Activated CD4-positive, alpha-beta T cell treated with anti-CD3 and anti-CD28 coated beads for 36 hours (primary cell): ENCODE measurements at regions not wholly inside any gene's neighbourhood (a gene's known extent, or its start where the extent isn't known, plus 50 kb on each side); places are given as distances from the start of the nearest gene placed in this dataset.

Experiments
- ATAC-seq: fragments of 200-7000 bp; cut with Tn5 transposase; one replicate; pipeline ENCODE4 v1.10.0; 2021; ENCODE audit warnings: mild to moderate bottlenecking, moderate library complexity
- CTCF ChIA-PET: fragments of 350-600 bp; sonication (Branson Sonifier 250); formaldehyde crosslinking; loops from one replicate; lab custom pipeline; 2021; ENCODE audit warnings: antibody characterized with exemption; lab: Charles Lee
- POLR2A ChIA-PET: fragments of 350-600 bp; sonication (Branson Sonifier 250); formaldehyde crosslinking; loops from one replicate; lab custom pipeline; 2021; ENCODE audit warnings: antibody characterized with exemption, inconsistent platforms; lab: Charles Lee
- DNase-seq: peaks from one replicate; pipeline ENCODE4 v3.0.0-alpha.2; 2020
- H3K27ac Mint-ChIP-seq: one replicate; pipeline ENCODE4 v1.8.0; 2021; ENCODE audit warnings: mixed read lengths
- H3K27me3 Mint-ChIP-seq: one replicate; pipeline ENCODE4 v1.8.0; 2021; ENCODE audit warnings: mixed read lengths
- H3K36me3 Mint-ChIP-seq: one replicate; pipeline ENCODE4 v1.8.0; 2021; ENCODE audit warnings: low read depth, mixed read lengths
- H3K4me1 Mint-ChIP-seq: one replicate; pipeline ENCODE4 v1.8.0; 2021; ENCODE audit warnings: mixed read lengths
- H3K4me3 Mint-ChIP-seq: one replicate; pipeline ENCODE4 v1.8.0; 2021; ENCODE audit warnings: mild to moderate bottlenecking, moderate library complexity, mixed read lengths
- H3K9me3 Mint-ChIP-seq: one replicate; pipeline ENCODE4 v1.8.0; 2021; ENCODE audit warnings: low read depth, mixed read lengths
- intact Hi-C, 2 experiments: fragments of 100-400 bp; cut with DNase I in 1 of 2; cut with micrococcal nuclease in 1 of 2; formaldehyde crosslinking; loops; one replicate each; pipeline versions ENCODE4 v1.14.2 to v1.15.1; 2022 to 2024; cut with DNase I, micrococcal nuclease

GRCh38 chr11:134636071-134636470, 224.0 kb upstream of the B3GAT1 start:
- ATAC-seq = no peak
- H3K9me3 Mint-ChIP-seq = no peaks in the 10 kb centered on the region
- H3K27ac Mint-ChIP-seq = no peak overlapping the region
- H3K4me3 Mint-ChIP-seq = no peak overlapping the region
- no peaks in the 10 kb centered on the region for H3K4me1 Mint-ChIP-seq
- H3K27me3 Mint-ChIP-seq = peaks cover 2% of the 10 kb centered on the region
- no peak for DNase-seq
- CTCF ChIA-PET = no interaction called here
- intact Hi-C loops = no loop called here
- POLR2A ChIA-PET = no interaction called here
- H3K36me3 Mint-ChIP-seq = no peaks in the 10 kb centered on the region

GRCh38 chr11:134634897-134635831, 223.1 kb upstream of the B3GAT1 start:
- DNase-seq = no peak
- ChIA-PET CTCF (no interaction called here), POLR2A (no interaction called here)
- H3K4me3 Mint-ChIP-seq = no peak overlapping the region
- ATAC-seq = no peak
- H3K27me3 Mint-ChIP-seq = peaks cover under 1% of the 10 kb centered on the region
- intact Hi-C loops = no loop called here
- H3K9me3 Mint-ChIP-seq = no peaks in the 10 kb centered on the region
- H3K4me1 Mint-ChIP-seq = no peaks in the 10 kb centered on the region
- no peaks in the 10 kb centered on the region for H3K36me3 Mint-ChIP-seq
- no peak overlapping the region for H3K27ac Mint-ChIP-seq

GRCh38 chr11:134633276-134633675, 221.2 kb upstream of the B3GAT1 start:
- POLR2A ChIA-PET = no interaction called here
- ATAC-seq = no peak

GRCh38 chr11:134632347-134633119, 220.5 kb upstream of the B3GAT1 start:
- Mint-ChIP-seq H3K4me3 (no peak overlapping the region), H3K9me3 (no peaks in the 10 kb centered on the region), H3K36me3 (no peaks in the 10 kb centered on the region), H3K27me3 (no peaks in the 10 kb centered on the region), H3K4me1 (no peaks in the 10 kb centered on the region), H3K27ac (no peak overlapping the region)
- no peak for ATAC-seq
- ChIA-PET POLR2A (no interaction called here), CTCF (no interaction called here)
- intact Hi-C loops = no loop called here
- DNase-seq = no peak

More at GRCh38 chr11:134633276-134633675, 221.2 kb upstream of the B3GAT1 start:
- no peaks in the 10 kb centered on the region for H3K4me1 Mint-ChIP-seq
- intact Hi-C loops = no loop called here
- H3K27me3 Mint-ChIP-seq = no peaks in the 10 kb centered on the region
- H3K27ac Mint-ChIP-seq = no peak overlapping the region
- H3K36me3 Mint-ChIP-seq = no peaks in the 10 kb centered on the region
- DNase-seq = no peak
- CTCF ChIA-PET = no interaction called here
- H3K4me3 Mint-ChIP-seq = no peak overlapping the region
- H3K9me3 Mint-ChIP-seq = no peaks in the 10 kb centered on the region

- POLR2A ChIA-PET = no interaction called here
Observed at GRCh38 chr11:134630861-134631260, 218.8 kb upstream of the B3GAT1 start.

GRCh38 chr11:134628426-134628825, 216.4 kb upstream of the B3GAT1 start:
- no peak for ATAC-seq
- H3K36me3 Mint-ChIP-seq = no peaks in the 10 kb centered on the region
- DNase-seq = no peak
- ChIA-PET CTCF (no interaction called here), POLR2A (no interaction called here)
- no peaks in the 10 kb centered on the region for H3K4me1 Mint-ChIP-seq
- no peak overlapping the region for H3K4me3 Mint-ChIP-seq
- H3K9me3 Mint-ChIP-seq = no peaks in the 10 kb centered on the region
- H3K27ac Mint-ChIP-seq = no peak overlapping the region
- intact Hi-C loops = no loop called here
- H3K27me3 Mint-ChIP-seq = peaks cover 5% of the 10 kb centered on the region

More at GRCh38 chr11:134630861-134631260, 218.8 kb upstream of the B3GAT1 start:
- CTCF ChIA-PET = no interaction called here
- H3K4me3 Mint-ChIP-seq = no peak overlapping the region
- H3K27ac Mint-ChIP-seq = no peak overlapping the region
- no peaks in the 10 kb centered on the region for H3K4me1 Mint-ChIP-seq
- no peaks in the 10 kb centered on the region for H3K9me3 Mint-ChIP-seq
- H3K36me3 Mint-ChIP-seq = no peaks in the 10 kb centered on the region
- DNase-seq (no peak), ATAC-seq (no peak)
- H3K27me3 Mint-ChIP-seq = peaks cover 5% of the 10 kb centered on the region
- intact Hi-C loops = no loop called here

GRCh38 chr11:134626032-134626431, 214.0 kb upstream of the B3GAT1 start:
- ATAC-seq (no peak), DNase-seq (no peak)
- no peaks in the 10 kb centered on the region for H3K36me3 Mint-ChIP-seq
- POLR2A ChIA-PET = no interaction called here
- H3K27ac Mint-ChIP-seq = no peak overlapping the region
- peaks cover 14% of the 10 kb centered on the region for H3K27me3 Mint-ChIP-seq
- no peaks in the 10 kb centered on the region for H3K9me3 Mint-ChIP-seq
- intact Hi-C loops = no loop called here
- CTCF ChIA-PET = no interaction called here
- H3K4me3 Mint-ChIP-seq = no peak overlapping the region
- no peaks in the 10 kb centered on the region for H3K4me1 Mint-ChIP-seq

- intact Hi-C loops = no loop called here
- ChIA-PET CTCF (no interaction called here), POLR2A (no interaction called here)
- DNase-seq = no peak
- Mint-ChIP-seq H3K4me3 (no peak overlapping the region), H3K4me1 (no peaks in the 10 kb centered on the region), H3K36me3 (no peaks in the 10 kb centered on the region), H3K9me3 (no peaks in the 10 kb centered on the region), H3K27me3 (peaks cover 14% of the 10 kb centered on the region), H3K27ac (no peak overlapping the region)
- no peak for ATAC-seq
Observed at GRCh38 chr11:134625631-134626030, 213.6 kb upstream of the B3GAT1 start.

- DNase-seq = no peak
- Mint-ChIP-seq H3K9me3 (no peaks in the 10 kb centered on the region), H3K4me1 (no peaks in the 10 kb centered on the region), H3K27me3 (peaks cover 14% of the 10 kb centered on the region), H3K36me3 (no peaks in the 10 kb centered on the region), H3K27ac (no peak overlapping the region), H3K4me3 (no peak overlapping the region)
- POLR2A ChIA-PET = no interaction called here
- intact Hi-C loops = no loop called here
- CTCF ChIA-PET = no interaction called here
- no peak for ATAC-seq
Observed at GRCh38 chr11:134625151-134625550, 213.1 kb upstream of the B3GAT1 start.

GRCh38 chr11:134624166-134624920, 212.3 kb upstream of the B3GAT1 start:
- Mint-ChIP-seq H3K27ac (no peak overlapping the region), H3K4me1 (no peaks in the 10 kb centered on the region), H3K36me3 (no peaks in the 10 kb centered on the region), H3K27me3 (peaks cover 14% of the 10 kb centered on the region), H3K9me3 (no peaks in the 10 kb centered on the region), H3K4me3 (no peak overlapping the region)
- ATAC-seq (no peak), DNase-seq (no peak)
- CTCF ChIA-PET = no interaction called here
- intact Hi-C loops = no loop called here
- POLR2A ChIA-PET = no interaction called here

GRCh38 chr11:134623711-134624110, 211.7 kb upstream of the B3GAT1 start:
- no peak for DNase-seq
- Mint-ChIP-seq H3K9me3 (no peaks in the 10 kb centered on the region), H3K4me3 (no peak overlapping the region), H3K27me3 (peaks cover 14% of the 10 kb centered on the region), H3K36me3 (no peaks in the 10 kb centered on the region), H3K4me1 (no peaks in the 10 kb centered on the region), H3K27ac (no peak overlapping the region)
- ATAC-seq = no peak
- intact Hi-C loops = no loop called here
- CTCF ChIA-PET = interaction anchor here (0.5 kb wide), 1 partner anchor 1658 kb away, joined by 3 read pairs; no protein-coding TSS in a partner anchor
- POLR2A ChIA-PET = no interaction called here
